OCI-M1 (cell line): ENCODE measurements at regions not wholly inside any gene's neighbourhood (a gene's known extent, or its start where the extent isn't known, plus 50 kb on each side); places are given as distances from the start of the nearest gene placed in this dataset.

Experiments used
- DNase-seq: peaks from one replicate; lab custom pipeline; 2025; lab: John Stamatoyannopoulos, UW

GRCh38 chr3:76010252-76010651, 224.9 kb upstream of the ZNF717 start:
- no peak for DNase-seq

- no peak for DNase-seq
Observed at GRCh38 chr3:76011121-76011520, 225.8 kb upstream of the ZNF717 start.

GRCh38 chr3:76015496-76015895, 230.1 kb upstream of the ZNF717 start:
- DNase-seq = no peak

GRCh38 chr3:76016111-76016510, 230.8 kb upstream of the ZNF717 start:
- DNase-seq = no peak

GRCh38 chr3:76016769-76017439, 231.6 kb upstream of the ZNF717 start:
- DNase-seq = no peak

GRCh38 chr3:76021376-76021775, 236.0 kb upstream of the ZNF717 start:
- no peak for DNase-seq

- peak; percentile 18 for DNase-seq
Observed at GRCh38 chr3:76024640-76025039, 239.3 kb upstream of the ZNF717 start.

GRCh38 chr3:76025561-76025960, 240.2 kb upstream of the ZNF717 start:
- no peak for DNase-seq

GRCh38 chr3:76026379-76026778, 241.0 kb upstream of the ZNF717 start:
- no peak for DNase-seq

GRCh38 chr3:76028774-76029173, 243.4 kb upstream of the ZNF717 start:
- no peak for DNase-seq

GRCh38 chr3:76034649-76035048, 249.3 kb upstream of the ZNF717 start:
- DNase-seq = no peak

- no peak for DNase-seq
Observed at GRCh38 chr3:76035117-76035516, 249.8 kb upstream of the ZNF717 start.

- DNase-seq = no peak
Observed at GRCh38 chr3:76038949-76039348, 253.6 kb upstream of the ZNF717 start.

GRCh38 chr3:76039431-76039830, 254.1 kb upstream of the ZNF717 start:
- no peak for DNase-seq

GRCh38 chr3:76040946-76041345, 255.6 kb upstream of the ZNF717 start:
- DNase-seq = no peak

GRCh38 chr3:76043746-76044145, 258.4 kb upstream of the ZNF717 start:
- no peak for DNase-seq

- peak; percentile 52 for DNase-seq
Observed at GRCh38 chr3:76044601-76045600, 259.6 kb upstream of the ZNF717 start.

- DNase-seq = no peak
Observed at GRCh38 chr3:76047368-76047767, 262.0 kb upstream of the ZNF717 start.

- no peak for DNase-seq
Observed at GRCh38 chr3:76049776-76050175, 264.4 kb upstream of the ZNF717 start.

- DNase-seq = no peak
Observed at GRCh38 chr3:76051145-76051544, 265.8 kb upstream of the ZNF717 start.

GRCh38 chr3:76054404-76054803, 269.1 kb upstream of the ZNF717 start:
- DNase-seq = no peak

GRCh38 chr3:76061654-76062053, 276.3 kb upstream of the ZNF717 start:
- DNase-seq = no peak

- no peak for DNase-seq
Observed at GRCh38 chr3:76063019-76063418, 277.7 kb upstream of the ZNF717 start.
